GM12872 (cell line): ENCODE measurements at regions not wholly inside any gene's neighbourhood (a gene's known extent, or its start where the extent isn't known, plus 50 kb on each side); places are given as distances from the start of the nearest gene placed in this dataset.

Experiments
- TF ChIP-seq, protein P1 (sequence below): IDR thresholded peaks from 3 replicates; pipeline ENCODE4 v1.5.1; 2011; ENCODE audit warnings: low read depth, mild to moderate bottlenecking, low read length, moderate library complexity; ENCODE audit not compliant: insufficient read depth

DNA sequence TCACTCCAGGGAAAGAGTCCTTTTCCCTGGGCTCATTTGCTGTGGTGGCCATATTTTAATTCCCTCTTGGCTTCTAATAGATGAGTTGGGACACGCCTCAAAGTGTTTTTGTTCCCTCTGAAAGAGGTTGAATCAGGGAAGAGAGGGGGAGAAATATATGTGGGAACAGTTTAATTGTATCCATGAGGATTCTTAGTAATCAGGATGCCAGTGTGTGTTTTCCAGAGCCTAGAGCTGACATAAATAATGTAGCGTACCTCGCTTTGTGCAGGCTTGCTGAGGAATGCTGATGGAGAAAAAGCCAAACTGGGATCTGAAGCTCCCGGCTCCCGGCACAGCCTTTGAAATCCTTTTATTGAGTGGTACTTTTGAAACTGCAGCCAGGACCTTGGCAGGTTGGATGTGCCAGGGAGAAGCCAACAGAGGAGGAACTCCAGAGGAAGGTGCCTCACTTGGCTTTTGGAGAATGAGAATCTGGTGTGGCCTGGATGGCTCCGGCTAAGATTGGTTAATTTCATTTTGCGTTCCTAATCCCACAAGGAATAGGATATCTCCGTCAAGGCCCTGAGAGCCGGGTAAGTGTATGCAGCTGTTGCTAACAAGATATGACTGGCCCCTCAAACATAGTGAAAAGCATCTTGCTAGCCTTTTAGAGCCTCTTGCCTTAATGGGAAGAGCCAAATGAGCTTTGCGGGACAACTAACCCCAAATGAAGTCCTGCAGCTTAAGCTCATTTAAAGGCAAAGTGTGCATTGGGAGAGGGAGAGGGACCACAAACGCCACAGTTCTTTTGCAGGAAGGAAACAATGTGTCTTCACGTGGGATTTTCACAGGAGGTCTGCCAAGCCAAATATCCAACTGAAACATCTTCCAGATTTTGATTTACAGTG lies 471.1 kb upstream of the WWC1 start:
- TF ChIP-seq, protein P1, sequence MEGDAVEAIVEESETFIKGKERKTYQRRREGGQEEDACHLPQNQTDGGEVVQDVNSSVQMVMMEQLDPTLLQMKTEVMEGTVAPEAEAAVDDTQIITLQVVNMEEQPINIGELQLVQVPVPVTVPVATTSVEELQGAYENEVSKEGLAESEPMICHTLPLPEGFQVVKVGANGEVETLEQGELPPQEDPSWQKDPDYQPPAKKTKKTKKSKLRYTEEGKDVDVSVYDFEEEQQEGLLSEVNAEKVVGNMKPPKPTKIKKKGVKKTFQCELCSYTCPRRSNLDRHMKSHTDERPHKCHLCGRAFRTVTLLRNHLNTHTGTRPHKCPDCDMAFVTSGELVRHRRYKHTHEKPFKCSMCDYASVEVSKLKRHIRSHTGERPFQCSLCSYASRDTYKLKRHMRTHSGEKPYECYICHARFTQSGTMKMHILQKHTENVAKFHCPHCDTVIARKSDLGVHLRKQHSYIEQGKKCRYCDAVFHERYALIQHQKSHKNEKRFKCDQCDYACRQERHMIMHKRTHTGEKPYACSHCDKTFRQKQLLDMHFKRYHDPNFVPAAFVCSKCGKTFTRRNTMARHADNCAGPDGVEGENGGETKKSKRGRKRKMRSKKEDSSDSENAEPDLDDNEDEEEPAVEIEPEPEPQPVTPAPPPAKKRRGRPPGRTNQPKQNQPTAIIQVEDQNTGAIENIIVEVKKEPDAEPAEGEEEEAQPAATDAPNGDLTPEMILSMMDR = no peak

DNA sequence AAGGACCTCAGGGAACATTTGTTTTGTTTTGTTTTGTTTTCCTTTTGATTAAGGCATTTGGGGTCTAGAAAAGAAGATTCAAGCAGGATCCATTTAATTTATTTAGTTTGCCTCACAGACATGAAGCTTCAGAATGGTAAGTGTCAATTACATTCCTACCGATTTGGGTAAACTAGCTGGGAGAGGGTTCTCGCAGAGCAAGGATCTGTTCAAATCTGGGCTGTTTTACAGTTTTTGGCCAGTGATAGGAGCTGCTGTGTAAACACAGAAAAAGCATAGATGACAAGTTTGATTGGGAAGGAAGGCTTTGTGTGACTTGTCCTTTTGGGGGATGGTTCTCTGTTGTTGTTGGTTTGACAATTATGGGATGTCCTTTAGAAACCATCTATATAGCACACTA lies 470.3 kb upstream of the WWC1 start:
- TF ChIP-seq, protein P1 = no peak

DNA sequence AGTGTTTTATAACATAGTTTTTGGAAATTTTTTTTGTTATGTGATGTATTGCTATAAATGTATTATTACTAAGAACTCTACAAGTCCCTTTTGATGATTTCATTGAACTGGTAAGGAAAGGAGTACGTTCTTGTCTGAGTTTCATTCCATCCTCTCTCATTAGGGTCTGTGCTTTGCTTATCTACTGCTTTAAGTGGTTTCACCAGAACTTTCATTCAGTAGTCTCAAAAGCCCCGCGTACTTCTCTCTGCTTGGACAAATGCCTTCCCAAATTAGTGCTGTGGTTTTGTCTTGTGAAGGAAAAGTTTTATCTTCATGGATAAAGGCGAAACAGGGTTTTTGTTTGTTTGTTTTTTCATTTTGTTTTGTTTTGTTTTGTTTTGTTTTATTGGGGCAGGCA lies 469.8 kb upstream of the WWC1 start:
- TF ChIP-seq, protein P1 = no peak

DNA sequence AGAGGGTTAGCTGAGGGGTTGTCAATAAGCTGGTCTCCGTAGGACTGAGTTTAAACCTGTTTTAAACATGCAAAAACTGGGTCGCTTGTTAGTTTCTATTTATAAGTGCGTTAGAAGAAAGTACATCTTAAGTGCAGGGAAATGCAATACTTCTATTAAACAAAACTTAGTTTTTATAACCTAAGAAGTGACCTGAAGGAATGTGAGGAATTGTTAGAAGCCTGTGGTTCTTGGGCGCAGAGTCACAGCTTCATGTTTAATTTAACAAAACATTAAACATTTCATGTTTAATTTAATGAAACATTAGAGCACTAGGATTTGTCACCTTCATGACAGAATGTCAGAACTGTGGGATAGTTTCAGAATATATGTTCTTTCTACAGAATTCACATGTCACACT lies 469.2 kb upstream of the WWC1 start:
- TF ChIP-seq, protein P1 = no peak

DNA sequence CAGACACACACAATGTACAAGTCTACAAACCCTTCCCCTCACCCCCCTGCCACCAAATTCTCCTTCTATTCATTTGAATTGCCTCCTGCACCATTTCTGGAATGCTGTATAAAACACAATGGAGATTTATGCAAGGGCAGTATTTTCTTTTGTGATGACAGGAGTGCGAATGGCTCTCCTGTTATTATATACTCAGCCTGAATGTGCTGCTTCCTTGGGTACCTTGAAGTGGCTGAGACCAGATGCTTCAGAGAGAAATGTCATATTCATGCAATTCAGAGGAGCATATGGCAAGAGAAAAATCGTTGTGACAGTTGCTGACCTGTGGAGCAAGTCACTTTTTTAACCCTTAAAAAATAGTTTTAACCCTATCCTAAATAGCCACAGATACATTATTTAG lies 468.0 kb upstream of the WWC1 start:
- TF ChIP-seq, protein P1 = no peak

DNA sequence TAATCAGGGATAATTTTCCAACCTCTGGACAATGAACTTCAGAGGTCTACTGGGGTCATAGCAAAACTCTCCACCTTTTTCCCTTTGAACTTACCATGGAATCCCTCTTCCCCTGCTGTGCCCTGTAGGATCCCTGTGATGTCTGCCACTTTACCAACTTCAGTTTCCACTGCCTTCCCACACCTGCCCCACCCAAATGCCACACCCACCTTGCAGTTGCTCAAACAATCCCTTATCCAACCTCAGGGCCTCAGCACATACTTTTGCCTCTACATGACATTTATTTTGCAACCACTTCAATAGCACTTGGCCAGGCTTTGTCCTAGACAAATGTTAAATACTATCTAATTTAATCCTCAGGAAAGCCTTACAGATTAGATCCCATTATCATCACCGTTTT lies 463.7 kb upstream of the WWC1 start:
- TF ChIP-seq, protein P1 = no peak

DNA sequence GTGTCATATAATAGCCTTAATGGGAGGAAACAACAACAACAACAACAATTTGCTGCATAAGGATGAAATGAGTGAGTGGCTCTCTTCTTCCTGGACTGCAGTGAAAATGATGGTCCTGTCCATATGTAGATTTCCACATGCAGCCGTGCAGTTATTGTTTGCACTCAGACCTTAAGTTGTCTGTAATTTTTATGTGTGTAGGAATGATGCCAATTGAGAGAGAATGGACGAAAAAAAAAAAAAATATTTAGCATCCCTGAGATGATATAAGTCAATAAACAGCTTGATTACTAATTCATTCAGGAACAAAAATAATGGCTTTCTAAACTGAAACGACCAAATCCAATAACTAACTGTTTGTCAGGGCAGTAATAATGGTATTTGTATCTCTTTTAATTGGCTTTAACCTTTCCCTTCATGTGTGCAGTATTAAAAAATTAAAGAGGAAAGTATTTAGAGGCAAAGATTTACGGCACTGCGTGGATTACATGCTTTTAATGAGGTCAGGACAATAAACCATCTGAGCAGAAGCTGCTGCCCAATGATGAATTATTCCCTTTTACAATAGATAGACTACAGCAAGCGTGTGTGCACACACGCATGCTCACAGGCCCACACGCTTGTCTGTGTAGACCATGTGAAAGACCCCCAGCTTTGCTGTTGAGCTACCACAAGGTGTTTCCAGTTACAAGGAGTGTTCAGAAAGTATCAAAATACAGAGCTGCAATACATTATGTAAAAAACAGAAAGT lies 459.5 kb upstream of the WWC1 start:
- TF ChIP-seq, protein P1 = no peak
